Testis (tissue), 2 donors: ENCODE measurements at regions not wholly inside any gene's neighbourhood (a gene's known extent, or its start where the extent isn't known, plus 50 kb on each side); places are given as distances from the start of the nearest gene placed in this dataset.

Source experiments
- CTCF ChIP-seq, 3 experiments: fragments of 450-650 bp in 2 of 3; fragments of 200-600 bp in 1 of 3; sonication (generic) in 1 of 3; IDR thresholded peaks; one replicate each; pipeline ENCODE4 v1.5.1; 2016 to 2019; ENCODE audit warnings: antibody characterized with exemption in 3 of 3, mild to moderate bottlenecking in 2 of 3, moderate library complexity in 1 of 3
- POLR2A ChIP-seq: fragments of 450-650 bp; IDR thresholded peaks from one replicate; pipeline ENCODE4 v1.6.1; 2017; ENCODE audit warnings: antibody characterized with exemption, mild to moderate bottlenecking, moderate library complexity

GRCh38 chr19:28296506-28296905, 916.4 kb downstream of the UQCRFS1 start:
- TF ChIP-seq CTCF (IDR thresholded peaks at IDR 0.05): no peak
- no peak for TF ChIP-seq POLR2A
